Epidermal melanocyte (primary cell): ENCODE measurements at regions not wholly inside any gene's neighbourhood (a gene's known extent, or its start where the extent isn't known, plus 50 kb on each side); places are given as distances from the start of the nearest gene placed in this dataset.

Source experiments
- DNase-seq: peaks from one replicate; pipeline ENCODE4 v3.0.0; 2011; ENCODE audit warnings: low spot score; ENCODE audit not compliant: insufficient read length

DNA sequence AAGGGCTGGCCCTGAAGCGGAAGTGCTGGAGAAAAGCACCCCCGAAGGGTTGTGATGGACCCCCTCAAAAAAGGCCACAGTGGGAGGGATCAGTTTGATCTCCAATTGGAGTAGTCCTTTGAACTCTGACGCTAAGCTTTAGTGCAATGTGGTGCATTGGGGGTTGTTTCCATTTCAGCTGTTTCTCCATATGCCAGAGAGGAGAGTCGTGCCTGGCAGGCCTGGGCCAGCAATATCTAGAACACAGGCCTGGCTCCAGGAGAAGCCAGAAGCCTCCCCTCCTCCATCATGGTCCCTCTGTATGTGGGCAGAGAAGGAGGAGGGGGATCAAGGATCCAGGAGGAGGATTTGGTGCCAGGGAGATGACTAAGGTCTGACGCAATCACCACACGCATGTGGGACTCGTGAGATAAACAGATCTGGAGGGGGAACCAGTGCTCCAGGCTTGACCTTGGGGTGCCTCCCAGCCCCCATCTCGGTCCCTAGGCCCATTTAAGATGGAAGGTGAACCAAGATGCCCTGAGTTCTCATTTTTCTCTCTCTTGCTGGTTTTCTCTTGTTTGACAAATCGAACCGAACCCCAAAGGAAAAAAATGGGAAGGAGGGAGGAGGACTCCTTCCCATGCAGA, 517.4 kb upstream of the JARID2 start:
- DNase-seq: no peak

DNA sequence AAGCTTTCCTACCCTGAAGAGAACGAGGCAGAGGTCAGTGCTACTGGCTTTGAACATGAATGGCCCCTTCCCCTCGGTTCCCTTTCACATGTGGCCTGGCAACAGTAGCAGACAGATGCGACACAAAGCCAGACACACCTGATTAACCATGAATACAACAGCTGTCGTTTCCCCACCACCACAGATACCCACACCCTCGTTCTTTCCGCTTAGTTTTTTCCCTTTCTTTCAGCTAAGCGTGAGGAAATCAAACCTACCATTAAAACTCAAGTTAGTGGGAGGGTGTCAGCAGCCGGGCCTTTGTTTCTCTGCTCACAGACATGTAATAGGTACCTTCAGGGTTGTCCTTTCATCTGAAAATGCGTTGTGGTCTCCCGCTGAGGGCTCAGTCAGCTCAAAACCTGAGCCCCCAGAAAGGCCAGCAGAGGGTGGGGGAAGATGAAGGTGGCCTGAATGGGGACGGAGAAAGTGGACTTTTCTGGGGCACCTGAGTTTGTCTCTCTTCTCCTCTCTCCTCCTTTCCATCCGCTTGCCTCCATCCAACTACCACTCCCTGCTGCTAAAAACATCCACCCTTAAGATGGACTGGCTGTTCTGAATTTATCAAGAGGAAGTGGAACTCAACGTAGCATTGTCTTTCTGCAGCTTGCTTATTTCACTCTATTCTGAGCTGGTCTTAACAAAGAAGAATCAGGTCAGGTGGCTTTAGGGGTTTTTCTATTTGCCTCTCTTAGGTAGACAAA, 516.6 kb upstream of the JARID2 start:
- no peak for DNase-seq

DNA sequence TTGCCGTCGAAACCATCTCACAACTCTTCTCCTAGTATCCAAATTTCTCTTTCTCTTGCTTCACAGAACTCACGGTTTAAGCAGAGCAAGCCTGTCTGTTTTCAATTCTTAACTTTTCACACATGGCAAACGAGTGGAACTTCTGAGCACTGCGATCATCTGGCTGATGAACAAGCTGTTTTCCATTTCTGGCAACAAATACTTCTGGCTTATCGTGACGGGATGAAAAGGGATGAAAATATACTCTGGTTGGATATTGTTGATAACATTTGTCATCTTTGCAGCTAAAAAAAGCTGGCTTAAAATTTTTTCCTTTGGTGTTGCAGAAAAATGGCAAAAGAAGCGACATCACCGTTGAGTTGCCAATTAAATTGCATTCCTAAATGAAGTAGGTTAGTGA, 515.2 kb upstream of the JARID2 start:
- DNase-seq: no peak

DNA sequence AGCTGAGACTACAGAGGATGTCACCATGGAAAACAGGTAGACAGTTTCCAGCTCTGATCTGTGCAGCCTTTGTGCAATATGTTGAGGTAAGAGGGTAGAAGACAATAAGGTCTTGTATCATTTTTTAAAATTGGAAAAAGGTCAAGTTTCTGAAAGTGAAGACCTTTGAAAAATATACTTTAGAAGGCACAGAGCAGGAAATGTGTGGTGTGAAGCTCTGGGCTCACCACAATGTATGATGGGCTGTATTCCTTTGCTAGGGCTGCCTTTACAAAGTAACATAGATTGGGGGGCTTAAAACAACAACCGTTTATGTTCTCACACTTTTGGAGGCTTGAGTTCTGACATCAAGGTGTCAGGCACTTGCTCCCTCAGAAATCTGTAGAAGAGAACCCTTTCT, 514.3 kb upstream of the JARID2 start:
- no peak for DNase-seq

DNA sequence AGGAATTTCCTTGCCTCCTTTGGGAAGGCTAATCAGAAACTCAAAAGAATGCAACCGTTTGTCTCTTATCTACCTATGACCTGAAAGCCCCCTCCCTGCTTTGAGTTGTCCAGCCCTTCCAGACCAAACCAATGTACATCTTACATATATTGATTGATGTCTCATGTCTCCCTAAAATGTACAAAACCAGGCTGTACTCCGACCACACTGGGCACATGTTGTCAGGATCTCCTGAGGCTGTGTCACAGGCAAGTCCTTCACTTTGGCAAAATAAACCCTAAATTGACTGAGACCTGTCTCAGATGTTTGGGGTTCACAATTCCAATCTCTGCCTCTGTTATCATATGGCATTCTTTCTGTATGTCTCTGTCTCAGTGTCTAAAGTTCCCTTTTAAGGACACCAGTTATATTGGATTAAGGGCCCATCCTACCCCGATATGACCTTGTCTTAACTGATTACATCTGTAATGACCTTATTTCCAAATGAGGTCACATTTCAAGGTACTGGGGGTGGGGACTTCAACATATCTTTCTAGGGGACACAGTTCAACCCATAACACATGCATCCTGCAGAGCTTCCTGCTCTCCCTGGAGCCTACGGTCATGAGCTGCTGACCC, 513.5 kb upstream of the JARID2 start:
- DNase-seq: no peak

DNA sequence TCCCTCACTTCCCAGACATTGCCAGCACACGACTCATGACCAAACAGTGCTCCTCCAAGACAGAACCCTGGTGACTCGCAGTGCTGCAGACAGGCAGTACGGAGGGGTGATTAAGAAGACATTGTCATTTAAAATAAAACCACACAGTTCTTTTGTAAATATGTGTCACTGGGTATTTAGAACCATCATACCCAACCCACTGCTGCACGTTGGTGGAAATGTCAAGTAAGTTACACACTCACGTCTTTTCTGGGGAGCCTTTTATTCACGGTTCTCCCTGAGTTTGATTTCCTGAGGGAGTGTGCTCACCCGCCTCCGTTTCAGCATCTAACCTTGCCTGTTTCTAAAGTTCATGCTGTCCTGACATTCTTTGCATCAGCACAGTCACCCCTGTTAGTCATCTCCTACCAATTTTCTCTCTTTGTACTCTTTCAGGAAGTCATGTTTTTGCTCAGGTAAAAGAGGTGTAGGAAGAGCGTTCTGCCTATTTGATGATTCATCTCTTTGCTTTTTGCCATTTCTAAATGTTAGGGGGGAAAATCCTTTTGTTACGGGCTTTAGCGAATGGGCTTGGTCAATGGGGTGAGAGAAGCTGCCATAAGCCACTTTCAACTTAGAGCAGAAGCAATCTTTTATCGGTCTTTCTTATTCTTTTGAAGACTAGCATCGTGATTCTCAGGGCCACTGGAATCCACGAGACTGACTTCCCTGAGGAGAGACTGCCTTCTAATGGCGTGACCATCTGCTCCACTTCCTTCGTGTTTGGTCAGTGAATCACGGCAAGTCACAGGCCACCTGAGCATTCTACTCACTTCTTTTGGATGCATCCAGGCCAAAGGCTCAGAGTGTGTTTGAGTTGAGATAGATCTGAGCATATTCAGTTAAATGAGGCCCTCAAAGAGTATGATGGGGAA, 512.8 kb upstream of the JARID2 start:
- DNase-seq: no peak

DNA sequence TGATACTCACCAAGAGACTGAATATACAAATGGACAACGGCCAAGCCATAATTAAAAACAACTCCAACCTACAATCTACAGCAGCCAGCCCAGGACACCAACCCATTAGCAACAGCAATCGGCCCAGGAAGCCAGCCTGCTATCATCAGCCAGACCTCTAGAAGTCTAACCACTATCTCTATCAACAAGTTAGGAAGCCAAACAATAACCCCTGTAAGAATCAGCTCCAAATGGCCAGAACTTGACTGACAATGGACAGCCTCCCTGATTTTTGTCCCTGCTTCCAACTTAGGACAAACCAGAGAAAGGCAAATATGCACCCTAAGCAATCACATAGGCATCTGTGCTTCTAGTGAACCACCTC, 511.8 kb upstream of the JARID2 start:
- no peak for DNase-seq

DNA sequence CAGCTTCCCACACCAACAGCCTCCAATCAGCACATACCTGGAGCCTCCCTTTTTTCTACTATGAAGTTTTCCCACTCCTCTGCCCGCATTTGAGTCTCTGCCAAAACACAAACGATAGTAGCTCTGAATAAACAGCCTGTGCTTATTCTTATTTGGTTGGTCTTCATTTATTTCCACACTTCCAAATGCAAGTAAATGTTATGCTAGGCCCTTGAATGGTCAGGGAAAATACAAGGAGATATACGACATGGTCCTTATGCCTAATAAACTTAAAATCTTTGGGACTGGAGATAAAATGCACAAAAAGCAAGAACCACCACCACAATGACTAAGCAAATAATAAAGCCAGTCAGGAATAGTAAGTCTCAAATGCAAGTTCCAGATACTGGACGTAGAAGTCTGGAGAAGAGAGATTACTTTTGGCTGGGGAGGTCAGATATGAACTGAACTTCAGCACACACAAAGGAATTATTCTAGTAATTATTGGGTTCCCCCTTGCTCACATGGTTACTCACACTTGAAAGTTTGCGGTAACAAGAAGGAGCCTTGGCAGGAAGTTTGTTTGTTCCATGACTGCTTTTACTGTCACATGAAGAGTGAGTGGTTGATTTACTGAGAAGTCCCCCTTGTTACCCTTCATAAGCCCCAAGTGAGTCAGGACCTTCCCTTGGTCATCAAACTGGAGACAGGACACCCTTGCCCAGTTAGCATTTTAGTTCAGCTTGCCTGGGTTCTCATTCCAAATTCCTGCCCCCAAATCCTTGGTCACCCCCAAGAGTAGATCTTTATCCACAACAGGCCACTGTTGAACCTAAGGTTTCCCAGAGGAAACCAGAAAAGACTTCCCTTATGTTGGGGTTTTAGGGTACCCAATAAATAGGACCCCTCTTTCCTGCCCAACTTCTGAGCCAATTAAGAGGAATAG, 511.2 kb upstream of the JARID2 start:
- no peak for DNase-seq

DNA sequence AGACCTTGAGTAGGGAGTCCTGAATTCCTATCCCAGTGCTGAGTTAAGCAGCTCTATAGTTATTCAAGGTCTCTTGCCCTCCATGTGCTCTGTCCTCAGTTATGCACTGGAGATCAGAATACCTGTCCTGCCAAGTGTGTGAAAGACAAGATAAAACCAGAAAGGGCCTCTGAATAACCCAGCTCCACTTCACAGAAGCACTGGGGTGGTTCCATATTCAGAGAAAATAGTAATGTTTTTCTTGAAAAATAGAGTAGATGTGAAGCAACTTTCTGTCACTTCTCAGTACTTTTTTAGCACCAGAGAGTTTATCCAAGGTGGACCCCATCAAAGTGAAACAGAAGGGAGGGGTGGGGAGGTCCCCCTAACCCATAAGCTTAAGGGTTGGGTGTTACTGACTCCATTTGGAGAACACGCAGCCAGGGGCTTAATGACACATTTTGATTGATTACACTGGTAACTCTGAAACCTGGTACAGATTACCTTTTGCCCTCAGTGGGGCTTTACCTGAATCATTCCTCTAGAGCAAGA, 509.8 kb upstream of the JARID2 start:
- DNase-seq: no peak

DNA sequence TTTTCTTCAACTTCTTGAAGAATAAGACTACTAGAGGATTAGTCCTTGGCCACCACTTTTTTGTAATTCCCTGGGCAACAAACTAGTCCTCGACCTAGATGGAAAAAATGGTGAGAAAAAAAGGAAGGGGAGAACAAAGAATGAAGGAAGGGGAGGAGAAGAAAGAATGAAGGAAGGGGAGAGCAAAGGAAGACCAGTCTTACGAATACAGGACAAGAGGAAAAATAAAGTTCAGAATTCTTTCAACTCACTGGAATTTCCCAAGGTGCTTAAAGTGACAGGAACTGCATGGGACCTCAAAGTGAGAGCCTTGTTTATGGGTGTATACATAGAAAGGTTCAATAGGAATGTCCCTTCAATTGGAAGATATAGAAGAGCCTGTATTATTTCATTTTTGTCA, 509.3 kb upstream of the JARID2 start:
- DNase-seq: no peak

DNA sequence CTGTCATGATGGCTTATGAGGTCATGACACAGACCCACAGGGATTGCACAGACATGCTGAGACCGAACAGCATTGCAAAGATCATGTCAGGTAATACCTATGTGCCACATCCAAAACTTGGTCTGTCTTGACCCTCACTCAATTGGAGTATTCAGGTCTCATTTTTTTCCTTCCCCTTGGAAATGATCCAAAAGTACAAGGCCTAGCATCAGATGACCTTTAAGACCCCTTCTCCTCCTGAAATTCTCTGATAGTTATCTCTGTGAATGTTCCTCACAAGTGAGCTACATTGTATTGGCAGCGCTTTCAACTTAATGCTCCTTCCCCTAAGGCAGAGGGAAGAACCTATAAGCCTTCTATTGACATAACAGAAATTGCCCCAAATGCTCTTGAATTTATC, 507.4 kb upstream of the JARID2 start:
- DNase-seq: no peak

GRCh38 chr6:14738933-14739332, 506.9 kb upstream of the JARID2 start:
- DNase-seq: no peak

- DNase-seq: no peak
Observed at GRCh38 chr6:14739827-14740226, 506.0 kb upstream of the JARID2 start.

DNA sequence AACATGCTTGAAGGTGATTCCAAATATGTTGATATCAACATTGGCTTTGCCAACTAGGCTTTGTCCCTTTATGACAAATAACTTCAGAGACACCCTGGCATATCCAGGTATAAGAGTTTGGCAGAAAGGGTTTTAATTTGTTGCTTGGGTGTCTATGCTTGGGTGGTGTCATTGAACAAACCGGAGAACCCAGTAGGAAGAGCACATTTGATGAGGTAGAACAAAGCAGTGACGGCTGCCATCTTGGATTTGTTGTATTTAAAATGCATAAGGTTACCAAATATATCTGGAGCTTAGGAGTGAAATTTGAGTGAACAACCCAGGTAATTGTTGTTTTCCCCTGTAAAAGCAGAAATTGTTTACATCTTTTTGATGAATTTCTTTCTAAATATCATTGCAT, 503.7 kb upstream of the JARID2 start:
- no peak for DNase-seq

DNA sequence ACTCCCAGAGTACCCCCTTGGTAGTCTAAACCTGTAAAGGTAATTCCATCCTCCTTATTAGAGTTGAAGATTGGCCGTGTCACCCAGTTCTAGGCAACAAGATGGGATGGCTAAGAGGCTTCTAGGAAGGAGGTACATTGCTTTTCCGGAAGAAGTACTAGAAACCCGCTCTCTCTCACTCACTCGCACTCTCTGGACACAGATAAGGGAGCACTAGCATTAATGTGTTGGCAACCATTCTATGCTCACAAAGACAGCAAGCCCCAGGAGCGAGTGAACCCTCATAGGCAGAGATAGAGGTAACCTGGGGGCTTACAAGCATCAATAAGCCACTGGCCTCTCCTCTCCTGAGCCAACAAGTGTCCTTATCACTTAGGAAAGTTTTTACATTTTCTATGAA, 503.2 kb upstream of the JARID2 start:
- DNase-seq: no peak

DNA sequence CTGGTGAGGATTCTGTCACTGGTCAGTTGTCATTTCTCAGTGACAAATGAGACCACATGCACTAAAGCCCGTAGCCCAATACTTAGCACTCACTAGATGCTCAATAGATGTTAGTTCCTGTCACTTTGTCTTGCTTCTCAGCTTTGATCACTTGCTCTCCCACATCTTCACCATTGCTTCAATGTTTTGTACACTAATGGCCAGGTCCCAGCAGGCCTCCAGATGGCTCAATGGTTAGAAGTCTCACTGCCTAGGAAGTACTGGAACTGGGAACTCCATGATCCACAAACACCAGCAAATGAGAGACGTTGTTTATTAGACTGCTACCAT, 502.8 kb upstream of the JARID2 start:
- DNase-seq: no peak

DNA sequence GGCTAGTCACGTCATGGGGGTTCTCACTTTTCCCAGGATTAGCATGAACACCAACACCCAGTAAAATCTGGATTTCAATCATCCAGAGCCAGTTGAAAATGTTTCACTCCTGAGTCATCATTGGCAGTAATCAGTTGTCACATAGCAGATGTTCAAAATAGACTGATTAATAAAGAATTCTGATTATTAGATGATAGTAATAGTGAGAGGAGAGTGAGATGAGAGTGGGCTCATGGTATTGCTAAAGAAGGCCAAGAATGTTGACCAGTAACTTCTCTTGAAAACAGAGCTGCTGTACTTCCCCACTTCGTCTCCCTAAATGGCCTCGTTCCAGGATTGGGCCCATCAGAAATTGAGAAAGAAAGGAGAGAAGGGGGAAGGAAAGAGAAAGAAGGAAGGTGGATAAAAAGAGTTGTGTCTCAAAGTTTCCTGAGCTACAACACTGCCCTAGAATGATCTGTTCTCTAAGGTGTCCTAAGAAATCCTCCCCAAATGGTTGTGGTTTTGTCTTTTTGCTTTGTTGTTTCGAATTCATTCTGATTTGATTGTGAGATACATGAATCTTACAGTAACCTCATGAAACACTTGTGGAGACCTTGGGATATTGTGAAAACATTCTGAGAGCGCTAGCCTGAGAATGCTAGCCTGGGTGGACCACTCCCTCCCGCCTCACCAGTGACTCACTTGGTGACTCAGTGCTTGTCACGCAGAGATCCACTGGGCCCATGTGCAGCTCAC, 502.2 kb upstream of the JARID2 start:
- peak; percentile 60 for DNase-seq

GRCh38 chr6:14744212-14744556, 501.7 kb upstream of the JARID2 start:
- no peak for DNase-seq

GRCh38 chr6:14746139-14746837, 499.6 kb upstream of the JARID2 start:
- no peak for DNase-seq
